Vagina (tissue), 2 donors: ENCODE measurements at regions not wholly inside any gene's neighbourhood (a gene's known extent, or its start where the extent isn't known, plus 50 kb on each side); places are given as distances from the start of the nearest gene placed in this dataset.

Experiments
- DNase-seq, 2 donors: peaks; one replicate each; pipeline ENCODE4 v3.0.0-alpha.2; 2017; ENCODE audit errors: extremely low spot score in 2 of 2
- H3K27ac ChIP-seq: fragments of 200-600 bp; sonication (generic); one replicate; pipeline ENCODE4 v1.5.1; 2019
- H3K27me3 ChIP-seq: fragments of 200-600 bp; sonication (generic); one replicate; pipeline ENCODE4 v1.5.1; 2019
- H3K36me3 ChIP-seq, 2 donors: fragments of 200-600 bp; sonication (generic); one replicate each; pipeline ENCODE4 v1.5.1; 2017 to 2019
- H3K4me1 ChIP-seq: fragments of 200-600 bp; sonication (generic); one replicate; pipeline ENCODE4 v1.5.1; 2019
- H3K4me3 ChIP-seq, 2 donors: fragments of 200-600 bp; sonication (generic); 1 replicate in 1 of 2; 2 replicates in 1 of 2; pipeline ENCODE4 v1.5.1; 2016 to 2019
- H3K9me3 ChIP-seq: fragments of 200-600 bp; sonication (generic); one replicate; pipeline ENCODE4 v1.5.1; 2019
- POLR2A ChIP-seq, 2 donors: fragments of 450-650 bp; IDR thresholded peaks; one replicate each; pipeline ENCODE4 v1.6.1; 2017; ENCODE audit warnings: antibody characterized with exemption in 2 of 2, mild to moderate bottlenecking in 2 of 2, moderate library complexity in 2 of 2
- POLR2AphosphoS5 ChIP-seq, 2 donors: sonication (generic); formaldehyde crosslinking; IDR thresholded peaks; one replicate each; pipeline ENCODE4 v1.9.0; 2017; ENCODE audit warnings: antibody characterized with exemption in 2 of 2, mild to moderate bottlenecking in 2 of 2, low read depth in 1 of 2; ENCODE audit not compliant: insufficient read depth in 1 of 2
- intact Hi-C: fragments of 100-400 bp; cut with DNase I; formaldehyde crosslinking; loops from one replicate; pipeline ENCODE4 v1.15.1; 2023
- TF ChIP-seq, protein P1 (sequence below), 3 experiments: fragments of 450-650 bp in 2 of 3; fragments of 200-600 bp in 1 of 3; sonication (generic) in 1 of 3; IDR thresholded peaks; one replicate each; pipeline ENCODE4 v1.5.1; 2017 to 2019; ENCODE audit warnings: antibody characterized with exemption in 3 of 3, mild to moderate bottlenecking in 2 of 3, moderate library complexity in 2 of 3

DNA sequence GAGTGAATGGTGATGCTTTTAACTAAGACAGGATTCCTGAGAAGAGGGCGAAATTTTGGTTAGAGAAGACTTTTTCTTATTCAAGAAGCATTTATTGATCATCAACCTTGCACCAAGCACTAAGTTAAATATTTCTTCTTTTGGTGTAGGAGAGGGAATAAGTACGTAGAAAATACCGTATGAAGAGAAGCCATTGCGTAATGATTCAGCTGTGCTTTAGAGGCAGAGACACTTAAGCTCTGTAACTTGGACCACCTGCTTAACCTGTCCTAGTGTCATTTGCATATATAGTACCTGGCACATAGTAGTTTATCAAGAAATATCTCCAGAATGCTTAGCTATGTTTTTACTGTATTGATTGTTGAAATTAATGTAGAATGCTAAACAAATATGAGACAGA lies 430.9 kb upstream of the ZNF608 start:
- no peaks in the 10 kb centered on the region for H3K36me3 ChIP-seq
- H3K4me3 ChIP-seq: no peak overlapping the region
- no peaks in the 10 kb centered on the region for H3K9me3 ChIP-seq
- H3K4me1 ChIP-seq: no peaks in the 10 kb centered on the region
- H3K27ac ChIP-seq: no peak overlapping the region
- TF ChIP-seq, protein P1, sequence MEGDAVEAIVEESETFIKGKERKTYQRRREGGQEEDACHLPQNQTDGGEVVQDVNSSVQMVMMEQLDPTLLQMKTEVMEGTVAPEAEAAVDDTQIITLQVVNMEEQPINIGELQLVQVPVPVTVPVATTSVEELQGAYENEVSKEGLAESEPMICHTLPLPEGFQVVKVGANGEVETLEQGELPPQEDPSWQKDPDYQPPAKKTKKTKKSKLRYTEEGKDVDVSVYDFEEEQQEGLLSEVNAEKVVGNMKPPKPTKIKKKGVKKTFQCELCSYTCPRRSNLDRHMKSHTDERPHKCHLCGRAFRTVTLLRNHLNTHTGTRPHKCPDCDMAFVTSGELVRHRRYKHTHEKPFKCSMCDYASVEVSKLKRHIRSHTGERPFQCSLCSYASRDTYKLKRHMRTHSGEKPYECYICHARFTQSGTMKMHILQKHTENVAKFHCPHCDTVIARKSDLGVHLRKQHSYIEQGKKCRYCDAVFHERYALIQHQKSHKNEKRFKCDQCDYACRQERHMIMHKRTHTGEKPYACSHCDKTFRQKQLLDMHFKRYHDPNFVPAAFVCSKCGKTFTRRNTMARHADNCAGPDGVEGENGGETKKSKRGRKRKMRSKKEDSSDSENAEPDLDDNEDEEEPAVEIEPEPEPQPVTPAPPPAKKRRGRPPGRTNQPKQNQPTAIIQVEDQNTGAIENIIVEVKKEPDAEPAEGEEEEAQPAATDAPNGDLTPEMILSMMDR (IDR thresholded peaks at IDR 0.05): no peak
- no peak for TF ChIP-seq POLR2AphosphoS5 (IDR thresholded peaks at IDR 0.05; ENCODE audit: insufficient read depth in 1 of 2, low read depth in 1 of 2)
- TF ChIP-seq POLR2A (IDR thresholded peaks at IDR 0.05): no peak
- intact Hi-C loops: no loop called here
- no peaks in the 10 kb centered on the region for H3K27me3 ChIP-seq
- no peak for DNase-seq

DNA sequence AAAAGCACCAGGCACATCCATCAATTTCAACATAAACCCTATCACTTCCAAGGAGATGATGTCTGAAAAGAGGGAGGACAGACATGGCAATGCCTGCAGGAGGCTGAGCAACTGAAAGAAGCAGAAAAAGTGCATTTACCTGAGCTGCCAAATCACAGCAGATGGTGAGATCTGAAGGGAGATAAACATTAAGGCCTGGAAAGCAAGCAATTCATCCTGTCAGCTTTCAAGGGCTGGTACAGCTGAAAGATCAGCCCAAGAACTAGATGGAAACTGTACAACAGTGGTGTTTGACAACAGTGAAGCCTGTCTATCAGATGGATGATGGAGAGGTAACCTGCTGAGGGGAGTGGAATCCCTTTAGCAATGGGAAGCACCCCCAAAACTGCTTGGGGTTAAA lies 433.2 kb upstream of the ZNF608 start:
- H3K4me3 ChIP-seq: no peak overlapping the region
- TF ChIP-seq, protein P1 (IDR thresholded peaks at IDR 0.05): no peak
- TF ChIP-seq POLR2A (IDR thresholded peaks at IDR 0.05) (no peak), POLR2AphosphoS5 (IDR thresholded peaks at IDR 0.05; ENCODE audit: insufficient read depth in 1 of 2, low read depth in 1 of 2) (no peak)
- H3K27ac ChIP-seq: no peak overlapping the region
- H3K36me3 ChIP-seq: no peaks in the 10 kb centered on the region
- DNase-seq: no peak
- no peaks in the 10 kb centered on the region for H3K27me3 ChIP-seq
- H3K9me3 ChIP-seq: no peaks in the 10 kb centered on the region
- intact Hi-C loops: no loop called here
- no peaks in the 10 kb centered on the region for H3K4me1 ChIP-seq

DNA sequence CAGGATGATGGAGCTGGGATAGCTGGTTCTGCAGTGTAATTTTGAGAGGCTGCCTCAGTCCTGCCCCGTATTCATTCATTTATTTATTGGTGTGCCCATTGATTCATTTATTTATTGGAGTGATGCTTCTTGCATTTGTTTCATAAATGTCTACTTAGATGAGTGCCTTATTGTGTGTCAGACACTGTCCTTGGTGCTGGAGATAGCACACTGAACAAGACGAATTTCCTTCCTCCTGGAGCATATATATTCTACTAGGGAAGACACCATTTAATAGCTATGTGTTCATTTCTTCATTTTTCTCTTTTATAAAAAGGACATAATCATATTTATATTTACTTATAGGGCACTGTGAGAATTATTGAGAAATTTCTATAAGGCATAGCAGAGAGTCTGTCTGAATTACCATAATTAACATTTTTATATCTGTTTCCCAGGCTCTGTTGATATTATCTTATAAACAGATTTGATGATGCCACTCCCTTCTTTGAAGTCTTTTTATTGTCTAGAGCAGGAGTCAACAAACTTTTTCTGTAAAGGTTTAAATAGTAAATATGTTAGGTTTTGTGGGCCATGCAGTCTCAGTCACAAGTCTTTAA lies 433.9 kb upstream of the ZNF608 start:
- intact Hi-C loops: no loop called here
- no peaks in the 10 kb centered on the region for H3K27me3 ChIP-seq
- no peak overlapping the region for H3K4me3 ChIP-seq
- no peaks in the 10 kb centered on the region for H3K9me3 ChIP-seq
- no peak overlapping the region for H3K27ac ChIP-seq
- DNase-seq: no peak
- no peak for TF ChIP-seq POLR2A (IDR thresholded peaks at IDR 0.05)
- TF ChIP-seq POLR2AphosphoS5 (IDR thresholded peaks at IDR 0.05; ENCODE audit: insufficient read depth in 1 of 2, low read depth in 1 of 2): no peak
- TF ChIP-seq, protein P1 (IDR thresholded peaks at IDR 0.05): no peak
- no peaks in the 10 kb centered on the region for H3K36me3 ChIP-seq
- H3K4me1 ChIP-seq: no peaks in the 10 kb centered on the region

DNA sequence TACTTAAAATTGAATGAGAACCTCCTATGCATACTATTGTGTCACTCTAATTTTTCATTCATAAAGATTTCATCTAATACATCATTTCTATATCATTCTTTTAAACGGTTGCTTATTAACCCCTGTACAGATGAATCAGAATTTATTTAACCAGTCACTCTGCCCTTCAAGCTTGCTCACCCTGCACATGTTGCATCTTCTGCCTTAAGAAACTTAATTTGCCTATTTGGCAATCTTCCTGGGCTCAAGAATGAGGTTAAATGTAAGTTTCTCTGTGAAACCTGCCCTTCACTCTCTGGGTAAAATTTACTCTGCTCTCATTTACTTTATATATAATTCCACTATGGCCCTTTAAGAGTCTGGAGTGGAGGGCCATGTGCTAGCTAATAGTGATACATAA lies 434.7 kb upstream of the ZNF608 start:
- Histone ChIP-seq H3K27ac (no peak overlapping the region), H3K9me3 (no peaks in the 10 kb centered on the region), H3K4me1 (no peaks in the 10 kb centered on the region), H3K36me3 (no peaks in the 10 kb centered on the region), H3K4me3 (no peak overlapping the region), H3K27me3 (no peaks in the 10 kb centered on the region)
- TF ChIP-seq POLR2AphosphoS5 (IDR thresholded peaks at IDR 0.05; ENCODE audit: insufficient read depth in 1 of 2, low read depth in 1 of 2): no peak
- no peak for TF ChIP-seq POLR2A (IDR thresholded peaks at IDR 0.05)
- intact Hi-C loops: no loop called here
- no peak for DNase-seq

DNA sequence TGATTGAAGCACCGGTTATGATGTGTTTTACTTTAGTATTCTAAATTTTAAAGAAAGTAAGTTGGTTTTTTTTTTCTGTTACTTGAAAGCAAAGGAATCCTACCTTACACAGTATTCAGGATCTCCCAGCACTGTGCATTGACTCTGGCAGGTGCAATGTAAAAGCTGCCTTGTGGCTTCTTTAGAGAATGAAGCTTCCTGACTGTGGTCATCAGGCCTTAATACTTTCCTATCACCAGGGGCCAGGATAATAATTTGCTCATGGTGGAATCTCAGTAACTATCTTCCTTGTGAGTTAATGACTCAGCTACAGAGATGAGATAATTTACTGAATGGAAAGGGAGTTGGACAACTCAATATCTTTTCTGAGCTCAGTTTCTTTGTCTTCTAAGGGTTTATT lies 435.5 kb upstream of the ZNF608 start:
- no peaks in the 10 kb centered on the region for H3K9me3 ChIP-seq
- intact Hi-C loops: no loop called here
- TF ChIP-seq POLR2AphosphoS5 (IDR thresholded peaks at IDR 0.05; ENCODE audit: insufficient read depth in 1 of 2, low read depth in 1 of 2): no peak
- no peak for TF ChIP-seq POLR2A (IDR thresholded peaks at IDR 0.05)
- TF ChIP-seq, protein P1 (IDR thresholded peaks at IDR 0.05): no peak
- H3K27me3 ChIP-seq: no peaks in the 10 kb centered on the region
- H3K4me1 ChIP-seq: no peaks in the 10 kb centered on the region
- no peak for DNase-seq
- no peaks in the 10 kb centered on the region for H3K36me3 ChIP-seq
- no peak overlapping the region for H3K27ac ChIP-seq
- no peak overlapping the region for H3K4me3 ChIP-seq
